ENCODE measurements at regions not wholly inside any gene's neighbourhood (a gene's known extent, or its start where the extent isn't known, plus 50 kb on each side); places are given as distances from the start of the nearest gene placed in this dataset.

GRCh38 chr3:24944805-24945520, 450.3 kb upstream of the THRB start:
- TF ChIP-seq POLR2A (IDR thresholded peaks at IDR 0.05; ENCODE audit: extremely low read depth, insufficient read length) (no peak), CTCF (IDR thresholded peaks at IDR 0.05; ENCODE audit: low read depth, low read length) (no peak), MYC (IDR thresholded peaks at IDR 0.05; ENCODE audit: low read depth, low read length) (no peak)
- TF ChIP-seq, protein P1, sequence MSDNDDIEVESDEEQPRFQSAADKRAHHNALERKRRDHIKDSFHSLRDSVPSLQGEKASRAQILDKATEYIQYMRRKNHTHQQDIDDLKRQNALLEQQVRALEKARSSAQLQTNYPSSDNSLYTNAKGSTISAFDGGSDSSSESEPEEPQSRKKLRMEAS (IDR thresholded peaks at IDR 0.05; ENCODE audit: low read depth, low read length) = no peak

Data from NB4 (cell line).